ENCODE measurements at regions not wholly inside any gene's neighbourhood (a gene's known extent, or its start where the extent isn't known, plus 50 kb on each side); places are given as distances from the start of the nearest gene placed in this dataset.

DNA sequence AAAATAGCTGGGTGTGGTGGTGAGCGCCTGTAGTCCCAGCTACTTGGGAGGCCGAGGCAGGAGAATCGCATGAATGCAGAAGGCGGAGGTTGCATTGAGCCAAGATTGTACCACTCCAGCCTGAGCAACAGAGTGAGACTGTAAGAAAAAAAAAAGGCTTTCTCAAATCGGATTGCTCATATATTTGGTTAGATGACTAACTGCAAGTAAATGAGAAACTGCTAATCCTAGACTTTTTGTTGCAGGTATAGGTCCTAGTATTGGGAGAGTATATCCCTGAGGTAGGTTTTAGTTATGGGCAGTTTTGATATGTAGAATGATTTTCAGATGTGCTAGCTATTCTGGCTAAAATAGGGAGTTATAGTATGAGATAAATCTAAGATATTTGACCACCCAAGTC lies 944.8 kb downstream of the DNAH5 start:
- TF ChIP-seq, protein P1, sequence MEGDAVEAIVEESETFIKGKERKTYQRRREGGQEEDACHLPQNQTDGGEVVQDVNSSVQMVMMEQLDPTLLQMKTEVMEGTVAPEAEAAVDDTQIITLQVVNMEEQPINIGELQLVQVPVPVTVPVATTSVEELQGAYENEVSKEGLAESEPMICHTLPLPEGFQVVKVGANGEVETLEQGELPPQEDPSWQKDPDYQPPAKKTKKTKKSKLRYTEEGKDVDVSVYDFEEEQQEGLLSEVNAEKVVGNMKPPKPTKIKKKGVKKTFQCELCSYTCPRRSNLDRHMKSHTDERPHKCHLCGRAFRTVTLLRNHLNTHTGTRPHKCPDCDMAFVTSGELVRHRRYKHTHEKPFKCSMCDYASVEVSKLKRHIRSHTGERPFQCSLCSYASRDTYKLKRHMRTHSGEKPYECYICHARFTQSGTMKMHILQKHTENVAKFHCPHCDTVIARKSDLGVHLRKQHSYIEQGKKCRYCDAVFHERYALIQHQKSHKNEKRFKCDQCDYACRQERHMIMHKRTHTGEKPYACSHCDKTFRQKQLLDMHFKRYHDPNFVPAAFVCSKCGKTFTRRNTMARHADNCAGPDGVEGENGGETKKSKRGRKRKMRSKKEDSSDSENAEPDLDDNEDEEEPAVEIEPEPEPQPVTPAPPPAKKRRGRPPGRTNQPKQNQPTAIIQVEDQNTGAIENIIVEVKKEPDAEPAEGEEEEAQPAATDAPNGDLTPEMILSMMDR (IDR thresholded peaks at IDR 0.05; ENCODE audit: borderline replicate concordance, extremely low read depth, low read length, poor library complexity, severe bottlenecking) = no peak
- no peak for TF ChIP-seq EZH2 (IDR thresholded peaks at IDR 0.05; ENCODE audit: borderline replicate concordance, low read depth, low read length, severe bottlenecking)
